Neural cell (in vitro differentiated cells): ENCODE measurements at regions not wholly inside any gene's neighbourhood (a gene's known extent, or its start where the extent isn't known, plus 50 kb on each side); places are given as distances from the start of the nearest gene placed in this dataset.
"Not testable (repeated sequence)": the region's sequence is repeated elsewhere in the genome, so short reads cannot be mapped to it uniquely, and the experiment has no call there.

Experiments used
- H2AFZ ChIP-seq: fragments of 200-600, 300-800 bp; sonication (generic), shearing (Covaris generic); 2 replicates; pipeline ENCODE4 v1.6.0; 2014; ENCODE audit warnings: low read depth, mild to moderate bottlenecking, antibody characterized with exemption, low read length, moderate library complexity
- H3F3A ChIP-seq: fragments of 200-600 bp; shearing (Covaris generic); 2 replicates; pipeline ENCODE4 v1.6.1; 2016; ENCODE audit warnings: mild to moderate bottlenecking, moderate library complexity, mixed read lengths, antibody characterized with exemption, low read length; ENCODE audit not compliant: insufficient read depth, poor library complexity, severe bottlenecking
- H3K27ac ChIP-seq: fragments of 200-600, 300-800 bp; sonication (generic), shearing (Covaris generic); 2 replicates; pipeline ENCODE4 v1.5.1; 2014; ENCODE audit warnings: mild to moderate bottlenecking, low read length, moderate library complexity
- H3K27me3 ChIP-seq: fragments of 300-800, 200-600 bp; sonication (generic), shearing (Covaris generic); 2 replicates; pipeline ENCODE4 v1.6.0; 2014; ENCODE audit warnings: mild to moderate bottlenecking, low read depth, low read length, moderate library complexity; ENCODE audit not compliant: insufficient read depth
- H3K36me3 ChIP-seq: fragments of 300-800, 200-600 bp; sonication (generic), shearing (Covaris generic); 2 replicates; pipeline ENCODE4 v1.5.1; 2014; ENCODE audit warnings: mild to moderate bottlenecking, antibody characterized with exemption, low read length, moderate library complexity; ENCODE audit not compliant: insufficient read depth
- H3K4me2 ChIP-seq: fragments of 300-800, 200-600 bp; sonication (generic), shearing (Covaris generic); 2 replicates; pipeline ENCODE4 v1.6.0; 2014; ENCODE audit warnings: mild to moderate bottlenecking, low read length
- H3K4me3 ChIP-seq: fragments of 300-800, 200-600 bp; sonication (generic), shearing (Covaris generic); 2 replicates; pipeline ENCODE4 v1.5.1; 2014; ENCODE audit warnings: mild to moderate bottlenecking, low read length, moderate library complexity
- H3K79me2 ChIP-seq: fragments of 200-600 bp; shearing (Covaris generic); replicated peaks from 2 replicates; pipeline ENCODE4 v1.6.0; 2014; ENCODE audit warnings: mild to moderate bottlenecking, low read length, moderate library complexity; ENCODE audit not compliant: insufficient read depth
- H3K9ac ChIP-seq: fragments of 300-800, 200-600 bp; sonication (generic), shearing (Covaris generic); 2 replicates; pipeline ENCODE4 v1.6.1; 2016; ENCODE audit warnings: mild to moderate bottlenecking, low read length, mixed read lengths
- H3K9me2 ChIP-seq: fragments of 200-600 bp; shearing (Covaris generic); 2 replicates; pipeline ENCODE4 v1.6.1; 2016; ENCODE audit warnings: mild to moderate bottlenecking, low read length, mixed read lengths; ENCODE audit not compliant: insufficient read depth
- H3K9me3 ChIP-seq: fragments of 200-600, 300-800 bp; sonication (generic), shearing (Covaris generic); 2 replicates; pipeline ENCODE4 v1.6.1; 2016; ENCODE audit warnings: mild to moderate bottlenecking, mixed run types, low read length, moderate library complexity, mixed read lengths
- H4K20me1 ChIP-seq: fragments of 200-600 bp; shearing (Covaris generic); 2 replicates; pipeline ENCODE4 v1.6.1; 2016; ENCODE audit warnings: mild to moderate bottlenecking, mixed run types; ENCODE audit not compliant: insufficient read depth
- EP300 ChIP-seq: fragments of 450-650 bp; conservative IDR thresholded peaks from 2 replicates; pipeline ENCODE4 v1.6.1; 2014; ENCODE audit warnings: antibody characterized with exemption, mild to moderate bottlenecking, moderate library complexity; ENCODE audit not compliant: poor library complexity, severe bottlenecking
- EZH2 ChIP-seq: fragments of 200-600, 300-800 bp; shearing (Covaris generic), sonication (generic); IDR thresholded peaks from 2 replicates; pipeline ENCODE4 v1.6.1; 2014; ENCODE audit warnings: antibody characterized with exemption, low read length, borderline replicate concordance, mild to moderate bottlenecking; ENCODE audit not compliant: insufficient read depth, poor library complexity, severe bottlenecking
- MXI1 ChIP-seq: fragments of 450-650 bp; conservative IDR thresholded peaks from 2 replicates; pipeline ENCODE4 v1.6.1; 2014; ENCODE audit warnings: antibody characterized with exemption, mild to moderate bottlenecking; ENCODE audit not compliant: poor library complexity, severe bottlenecking
- POLR2AphosphoS5 ChIP-seq: IDR thresholded peaks from 2 replicates; pipeline ENCODE4 v1.6.1; 2012
- RAD21 ChIP-seq: fragments of 450-650 bp; conservative IDR thresholded peaks from 2 replicates; pipeline ENCODE4 v1.6.1; 2014; ENCODE audit warnings: antibody characterized with exemption, mild to moderate bottlenecking, moderate library complexity
- REST ChIP-seq: IDR thresholded peaks from 2 replicates; pipeline ENCODE4 v1.6.1; 2012; ENCODE audit warnings: borderline replicate concordance
- SMC3 ChIP-seq: fragments of 450-650 bp; conservative IDR thresholded peaks from 2 replicates; pipeline ENCODE4 v1.6.1; 2014; ENCODE audit warnings: antibody characterized with exemption, mild to moderate bottlenecking, moderate library complexity; ENCODE audit not compliant: poor library complexity
- TAF1 ChIP-seq: IDR thresholded peaks from 2 replicates; pipeline ENCODE4 v1.6.1; 2012; ENCODE audit warnings: low read depth
- TF ChIP-seq, protein P1 (sequence below): fragments of 450-650 bp; IDR thresholded peaks from 2 replicates; pipeline ENCODE4 v1.5.1; 2014; ENCODE audit warnings: antibody characterized with exemption, mild to moderate bottlenecking, moderate library complexity; ENCODE audit not compliant: poor library complexity, severe bottlenecking

DNA sequence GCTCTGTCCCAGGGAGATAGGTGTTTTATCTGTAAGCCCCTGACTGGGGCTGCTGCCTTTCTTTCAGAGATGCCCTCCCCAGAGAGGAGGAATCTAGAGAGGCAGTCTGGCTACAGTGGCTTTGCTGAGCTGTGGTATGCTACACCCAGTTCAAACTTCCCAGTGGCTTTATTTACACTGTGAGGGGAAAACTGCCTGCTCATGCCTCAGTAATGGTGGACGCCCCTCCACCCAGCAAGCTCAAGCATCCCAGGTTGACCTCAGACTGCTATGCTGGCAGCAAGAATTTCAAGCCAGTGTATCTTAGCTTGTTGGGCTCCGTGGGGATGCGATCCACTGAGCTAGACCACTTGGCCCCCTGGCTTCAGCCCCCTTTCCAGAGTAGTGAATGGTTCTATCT lies 72.6 kb upstream of the STK38L start:
- H3K9me3 ChIP-seq, H3K27ac ChIP-seq, H3K36me3 ChIP-seq, H3F3A ChIP-seq, H4K20me1 ChIP-seq, H3K27me3 ChIP-seq, H3K79me2 ChIP-seq, H3K9ac ChIP-seq, H3K4me3 ChIP-seq, H3K4me2 ChIP-seq, H3K9me2 ChIP-seq, H2AFZ ChIP-seq: not testable (repeated sequence)

- H3F3A ChIP-seq, result no peaks in the 10 kb centered on the region
- H3K9me2 ChIP-seq, result no peaks in the 10 kb centered on the region
- H3K9me3 ChIP-seq, result no peaks in the 10 kb centered on the region
- H3K27me3 ChIP-seq, result no peaks in the 10 kb centered on the region
- no peak overlapping the region for H3K4me3 ChIP-seq
- H3K36me3 ChIP-seq, result no peaks in the 10 kb centered on the region
- H3K27ac ChIP-seq, result no peak overlapping the region
- H3K4me2 ChIP-seq, result no peak overlapping the region
- H2AFZ ChIP-seq, result no peak overlapping the region
- no peaks in the 10 kb centered on the region for H3K79me2 ChIP-seq
- no peak overlapping the region for H3K9ac ChIP-seq
- TF ChIP-seq EZH2 (no peak), TAF1 (no peak), SMC3 (no peak), RAD21 (no peak), POLR2AphosphoS5 (no peak), MXI1 (no peak), EP300 (no peak), REST (no peak)
- TF ChIP-seq, protein P1, sequence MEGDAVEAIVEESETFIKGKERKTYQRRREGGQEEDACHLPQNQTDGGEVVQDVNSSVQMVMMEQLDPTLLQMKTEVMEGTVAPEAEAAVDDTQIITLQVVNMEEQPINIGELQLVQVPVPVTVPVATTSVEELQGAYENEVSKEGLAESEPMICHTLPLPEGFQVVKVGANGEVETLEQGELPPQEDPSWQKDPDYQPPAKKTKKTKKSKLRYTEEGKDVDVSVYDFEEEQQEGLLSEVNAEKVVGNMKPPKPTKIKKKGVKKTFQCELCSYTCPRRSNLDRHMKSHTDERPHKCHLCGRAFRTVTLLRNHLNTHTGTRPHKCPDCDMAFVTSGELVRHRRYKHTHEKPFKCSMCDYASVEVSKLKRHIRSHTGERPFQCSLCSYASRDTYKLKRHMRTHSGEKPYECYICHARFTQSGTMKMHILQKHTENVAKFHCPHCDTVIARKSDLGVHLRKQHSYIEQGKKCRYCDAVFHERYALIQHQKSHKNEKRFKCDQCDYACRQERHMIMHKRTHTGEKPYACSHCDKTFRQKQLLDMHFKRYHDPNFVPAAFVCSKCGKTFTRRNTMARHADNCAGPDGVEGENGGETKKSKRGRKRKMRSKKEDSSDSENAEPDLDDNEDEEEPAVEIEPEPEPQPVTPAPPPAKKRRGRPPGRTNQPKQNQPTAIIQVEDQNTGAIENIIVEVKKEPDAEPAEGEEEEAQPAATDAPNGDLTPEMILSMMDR, result no peak
- H4K20me1 ChIP-seq, result no peaks in the 10 kb centered on the region
Measured at GRCh38 chr12:27176765-27177164, 67.3 kb upstream of the STK38L start.

GRCh38 chr12:27177706-27178105 lies 66.4 kb upstream of the STK38L start:
- no peaks in the 10 kb centered on the region for H3K36me3 ChIP-seq

More at GRCh38 chr12:27177706-27178105, 66.4 kb upstream of the STK38L start:
- Histone ChIP-seq H3K4me3 (no peak overlapping the region), H2AFZ (no peak overlapping the region), H3K9me3 (no peaks in the 10 kb centered on the region), H3K27ac (no peak overlapping the region), H3K9me2 (no peaks in the 10 kb centered on the region), H3K79me2 (no peaks in the 10 kb centered on the region), H3K27me3 (no peaks in the 10 kb centered on the region), H4K20me1 (no peaks in the 10 kb centered on the region), H3F3A (no peaks in the 10 kb centered on the region), H3K4me2 (no peak overlapping the region), H3K9ac (no peak overlapping the region)
- TF ChIP-seq REST (no peak), MXI1 (no peak), EZH2 (no peak)
- TF ChIP-seq, protein P1, result no peak
